A673 (cell line): ENCODE measurements at regions not wholly inside any gene's neighbourhood (a gene's known extent, or its start where the extent isn't known, plus 50 kb on each side); places are given as distances from the start of the nearest gene placed in this dataset.

ENCODE experiments used
- BruUV-seq: library from RNA; stranded (reverse); fragments of 400-500 nt; replicated peaks from 2 replicates; lab custom pipeline; 2021; lab: Mats Ljungman, UMichigan
- CTCF ChIA-PET: fragments of 300-600 bp; sonication (Branson Sonifier 250); formaldehyde crosslinking; loops from one replicate; lab custom pipeline; 2022; ENCODE audit warnings: antibody characterized with exemption; lab: Charles Lee
- POLR2A ChIA-PET: fragments of 300-600 bp; sonication (Branson Sonifier 250); formaldehyde crosslinking; loops from one replicate; lab custom pipeline; 2022; ENCODE audit warnings: antibody characterized with exemption; ENCODE audit not compliant: low non-redundant PET; lab: Charles Lee
- DNase-seq: peaks from one replicate; pipeline ENCODE4 v3.0.0-alpha.2; 2015; ENCODE audit warnings: low spot score
- H3K27ac ChIP-seq: fragments of 200-600 bp; sonication (generic); 2 replicates; pipeline ENCODE4 v1.5.1; 2016; ENCODE audit warnings: mixed run types, low read depth, mild to moderate bottlenecking, mixed read lengths, antibody characterized with exemption, low read length; ENCODE audit not compliant: poor library complexity, severe bottlenecking
- H3K27me3 ChIP-seq: fragments of 200-600 bp; sonication (generic); replicated peaks from 2 replicates; pipeline ENCODE4 v1.6.1; 2017; ENCODE audit warnings: mixed run types, low read depth, mild to moderate bottlenecking, mixed read lengths, antibody characterized with exemption, low read length; ENCODE audit not compliant: insufficient read depth, poor library complexity
- H3K36me3 ChIP-seq: fragments of 200-600 bp; sonication (generic); 2 replicates; pipeline ENCODE4 v1.6.1; 2016; ENCODE audit warnings: mixed run types, mild to moderate bottlenecking, mixed read lengths, antibody characterized with exemption, low read length; ENCODE audit not compliant: insufficient read depth, poor library complexity, severe bottlenecking
- H3K4me1 ChIP-seq: fragments of 200-600 bp; sonication (generic); 2 replicates; pipeline ENCODE4 v1.6.1; 2017; ENCODE audit warnings: mixed run types, mild to moderate bottlenecking, mixed read lengths, antibody characterized with exemption, low read length; ENCODE audit not compliant: insufficient read depth, poor library complexity, severe bottlenecking
- H3K4me3 ChIP-seq: fragments of 200-600 bp; sonication (generic); 2 replicates; pipeline ENCODE4 v1.5.1; 2016; ENCODE audit warnings: low read depth, mixed run types, mild to moderate bottlenecking, mixed read lengths, low read length; ENCODE audit not compliant: poor library complexity, severe bottlenecking
- H3K9me3 ChIP-seq: fragments of 200-600 bp; sonication (generic); 2 replicates; pipeline ENCODE4 v1.6.1; 2016; ENCODE audit warnings: mixed run types, low read depth, mild to moderate bottlenecking, mixed read lengths, antibody characterized with exemption, low read length; ENCODE audit not compliant: poor library complexity, severe bottlenecking
- CTCF ChIP-seq: fragments of 300-800, 200-600 bp; sonication (generic); conservative IDR thresholded peaks from 2 replicates; pipeline ENCODE4 v1.5.1; 2017; ENCODE audit warnings: low read depth, mild to moderate bottlenecking, antibody characterized with exemption, low read length, moderate library complexity, mixed read lengths
- EZH2 ChIP-seq: fragments of 200-600 bp; sonication (generic); IDR thresholded peaks from 2 replicates; pipeline ENCODE4 v1.6.1; 2017; ENCODE audit warnings: borderline replicate concordance, low read depth, mild to moderate bottlenecking, mixed read lengths, antibody characterized with exemption, low read length; ENCODE audit not compliant: poor library complexity, severe bottlenecking
- intact Hi-C: fragments of 100-400 bp; cut with micrococcal nuclease; formaldehyde crosslinking; loops from one replicate; pipeline ENCODE4 v1.10.0; 2022; ENCODE audit not compliant: unreplicated experiment

- intact Hi-C loops, result no loop called here
- H3K4me1 ChIP-seq, result peaks cover 5% of the 10 kb centered on the region
- ChIA-PET POLR2A (no interaction called here), CTCF (no interaction called here)
- H3K9me3 ChIP-seq, result no peaks in the 10 kb centered on the region
- no peaks in the 10 kb centered on the region for H3K36me3 ChIP-seq
- no peak overlapping the region for H3K4me3 ChIP-seq
- no TSS peak for BruUV-seq
- no peak for TF ChIP-seq CTCF
- TF ChIP-seq EZH2, result no peak
- H3K27ac ChIP-seq, result no peak overlapping the region
- DNase-seq, result no peak
- no peaks in the 10 kb centered on the region for H3K27me3 ChIP-seq
Measured at GRCh38 chr3:24040311-24040710, 95.2 kb downstream of the NR1D2 start.

GRCh38 chr3:24042174-24043059 lies 97.3 kb downstream of the NR1D2 start:
- no peaks in the 10 kb centered on the region for H3K9me3 ChIP-seq
- BruUV-seq, result no TSS peak
- no peak overlapping the region for H3K4me3 ChIP-seq
- no peak for TF ChIP-seq CTCF
- TF ChIP-seq EZH2, result no peak
- H3K27ac ChIP-seq, result no peak overlapping the region
- peaks cover 5% of the 10 kb centered on the region for H3K4me1 ChIP-seq
- CTCF ChIA-PET, result no interaction called here
- H3K36me3 ChIP-seq, result no peaks in the 10 kb centered on the region
- intact Hi-C loops, result no loop called here
- POLR2A ChIA-PET, result no interaction called here
- H3K27me3 ChIP-seq, result no peaks in the 10 kb centered on the region
- DNase-seq, result no peak

GRCh38 chr3:24043168-24043567 lies 98.1 kb downstream of the NR1D2 start:
- CTCF ChIA-PET, result no interaction called here

More at GRCh38 chr3:24043168-24043567, 98.1 kb downstream of the NR1D2 start:
- Histone ChIP-seq H3K9me3 (no peaks in the 10 kb centered on the region), H3K4me3 (no peak overlapping the region), H3K4me1 (peaks cover under 1% of the 10 kb centered on the region), H3K36me3 (no peaks in the 10 kb centered on the region), H3K27ac (no peak overlapping the region), H3K27me3 (no peaks in the 10 kb centered on the region)
- DNase-seq, result no peak
- intact Hi-C loops, result no loop called here
- BruUV-seq, result no TSS peak
- POLR2A ChIA-PET, result no interaction called here
- TF ChIP-seq CTCF, result no peak
